GM21528 (cell line): ENCODE measurements at regions not wholly inside any gene's neighbourhood (a gene's known extent, or its start where the extent isn't known, plus 50 kb on each side); places are given as distances from the start of the nearest gene placed in this dataset.
"Not testable (repeated sequence)": the region's sequence is repeated elsewhere in the genome, so short reads cannot be mapped to it uniquely, and the experiment has no call there.

Experiments used
- ATAC-seq: cut with Tn5 transposase; IDR thresholded peaks from one replicate; pipeline ENCODE4 v1.9.1; 2021; ENCODE audit warnings: mild to moderate bottlenecking, moderate library complexity; ENCODE audit not compliant: unreplicated experiment, low FRiP score

- no peak for ATAC-seq
Measured at GRCh38 chr6:163748036-163748435, 333.5 kb downstream of the QKI start.

DNA sequence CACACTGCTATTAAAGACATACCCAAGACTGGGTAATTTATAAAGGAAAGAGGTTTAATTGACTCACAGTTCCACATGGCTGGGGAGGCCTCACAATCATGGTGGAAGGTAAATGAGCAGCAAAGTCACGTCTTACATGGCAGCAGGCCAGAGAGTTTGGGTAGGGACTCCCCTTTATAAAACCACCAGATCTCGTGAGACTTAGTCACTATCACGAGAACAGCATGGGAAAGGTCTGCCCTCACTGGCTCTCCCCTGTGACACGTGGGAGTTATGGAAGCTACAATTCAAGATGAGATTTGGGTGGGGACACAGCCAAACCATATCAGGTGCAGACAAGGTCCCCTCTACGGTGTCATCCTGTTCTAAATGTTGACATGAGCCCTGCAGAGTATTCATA lies 332.5 kb downstream of the QKI start:
- ATAC-seq, result not testable (repeated sequence)

- ATAC-seq, result no peak
Measured at GRCh38 chr6:163745536-163746400, 331.2 kb downstream of the QKI start.

DNA sequence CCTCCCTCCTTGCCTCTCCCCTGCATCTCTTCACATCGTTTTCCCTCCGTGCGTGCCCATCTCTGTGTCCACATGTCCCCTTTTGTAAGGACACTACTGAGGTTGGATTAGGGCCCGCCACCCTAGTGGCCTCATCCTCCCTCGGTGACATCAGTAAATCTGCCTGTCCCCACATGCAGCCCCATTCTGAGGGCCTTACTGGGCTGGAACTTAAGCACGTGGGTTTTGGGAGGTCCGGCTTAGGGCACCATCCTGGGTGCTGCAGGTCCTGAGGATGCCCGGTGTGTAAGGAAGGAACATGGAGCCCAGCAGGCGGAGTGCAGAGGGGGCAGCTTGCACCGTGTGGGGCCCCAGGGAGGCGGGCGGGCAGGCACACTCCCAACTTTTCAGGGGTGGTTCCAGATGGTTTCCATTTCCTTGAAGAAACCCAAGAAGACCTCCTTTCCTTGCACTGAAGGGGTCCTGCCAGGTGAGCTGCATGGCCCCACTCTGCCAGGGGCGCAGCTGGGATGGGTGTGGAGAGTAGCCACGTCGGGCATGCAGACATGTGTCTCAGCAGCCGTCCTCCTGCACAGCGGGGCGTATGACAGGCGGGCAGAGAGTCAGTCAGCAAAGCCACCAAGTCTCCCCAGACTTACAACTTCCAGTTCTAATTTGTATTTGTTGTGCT lies 329.9 kb downstream of the QKI start:
- ATAC-seq, result no peak

DNA sequence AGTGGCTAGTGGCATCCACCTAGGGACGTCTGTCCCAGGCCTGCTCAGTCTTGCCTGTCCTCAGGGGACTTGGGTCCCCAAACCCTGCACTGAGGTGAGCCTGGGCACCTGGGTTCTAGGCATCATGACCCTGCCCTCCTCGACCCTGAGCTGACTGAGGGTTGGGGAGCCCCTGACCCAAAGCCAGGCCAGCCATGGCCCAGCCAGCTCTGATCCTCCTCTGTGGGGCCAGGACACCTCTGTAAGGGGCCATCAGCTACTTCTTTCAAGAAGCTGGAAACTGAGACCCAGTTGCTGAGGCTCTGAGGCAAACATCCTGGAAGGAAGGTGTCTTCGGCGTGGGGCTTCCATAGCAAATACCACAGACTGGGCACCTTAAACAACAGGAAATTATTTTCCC lies 329.3 kb downstream of the QKI start:
- ATAC-seq, result no peak

GRCh38 chr6:163741743-163742363 lies 327.3 kb downstream of the QKI start:
- ATAC-seq, result no peak

DNA sequence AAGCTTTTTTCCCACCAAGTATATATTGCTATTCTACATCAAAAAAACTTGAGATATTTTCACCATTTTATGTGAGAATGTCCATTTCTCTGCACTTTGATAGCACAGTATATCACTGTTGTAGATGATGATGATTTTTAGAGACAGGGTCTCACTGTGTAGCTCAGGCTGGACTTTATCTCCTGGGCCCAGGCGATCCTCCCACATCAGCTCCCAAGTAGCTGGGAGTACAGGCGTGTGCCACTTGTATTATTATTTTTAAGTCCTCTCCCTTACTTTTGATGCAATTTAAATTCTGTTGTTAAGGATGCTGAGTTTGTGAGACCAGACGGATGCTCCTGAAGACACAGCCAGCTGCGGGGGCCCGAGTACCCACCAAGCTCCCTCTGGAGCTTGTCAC lies 326.8 kb downstream of the QKI start:
- no peak for ATAC-seq

- no peak for ATAC-seq
Measured at GRCh38 chr6:163739966-163740365, 325.4 kb downstream of the QKI start.

DNA sequence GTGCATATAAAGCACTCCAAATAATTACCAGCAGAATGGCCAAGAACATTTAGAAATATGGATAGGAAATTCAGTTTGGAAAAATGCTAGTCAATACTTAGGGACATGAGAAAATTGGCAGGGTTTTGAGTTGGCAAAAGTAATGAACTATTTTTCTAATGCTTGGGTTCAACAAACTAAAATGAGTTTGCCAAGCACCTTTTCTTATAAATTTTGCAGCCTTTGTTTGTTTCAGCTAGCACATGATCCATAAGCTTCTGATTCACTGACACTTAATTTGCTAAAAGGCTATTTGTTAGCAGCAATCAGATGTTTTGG lies 324.8 kb downstream of the QKI start:
- ATAC-seq, result no peak

DNA sequence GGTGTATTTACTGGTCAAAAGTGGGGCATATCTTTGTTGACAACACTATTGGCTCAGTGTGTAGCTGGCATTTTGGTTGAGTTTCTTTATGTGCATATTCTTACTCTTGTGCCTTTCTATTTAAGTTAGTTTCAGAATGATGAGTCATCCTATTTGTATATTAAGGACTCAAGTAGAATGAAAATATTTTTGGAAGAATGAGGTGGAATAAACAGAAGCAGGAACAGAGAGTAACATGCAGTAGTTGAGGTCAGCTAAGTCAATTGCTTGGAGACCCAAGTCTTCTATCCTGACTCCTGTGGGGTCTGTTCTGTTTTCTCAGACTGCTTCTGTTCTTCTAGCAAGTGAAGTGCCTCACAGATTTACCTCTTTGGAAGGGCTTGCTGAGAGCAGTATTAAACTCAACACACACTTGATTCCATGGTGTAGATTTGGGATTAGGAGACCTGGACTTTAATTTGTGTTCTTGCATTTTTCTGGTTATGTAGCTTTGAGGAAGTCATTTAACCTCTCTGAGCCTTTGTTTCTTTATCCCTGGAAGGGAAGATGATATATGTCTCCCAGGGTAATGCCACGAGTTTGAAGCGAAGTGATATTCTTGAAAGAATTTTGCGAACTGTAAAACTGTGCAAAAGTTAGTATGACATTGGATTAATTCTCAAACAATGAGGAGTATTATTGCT lies 324.3 kb downstream of the QKI start:
- peak; percentile 61 for ATAC-seq

DNA sequence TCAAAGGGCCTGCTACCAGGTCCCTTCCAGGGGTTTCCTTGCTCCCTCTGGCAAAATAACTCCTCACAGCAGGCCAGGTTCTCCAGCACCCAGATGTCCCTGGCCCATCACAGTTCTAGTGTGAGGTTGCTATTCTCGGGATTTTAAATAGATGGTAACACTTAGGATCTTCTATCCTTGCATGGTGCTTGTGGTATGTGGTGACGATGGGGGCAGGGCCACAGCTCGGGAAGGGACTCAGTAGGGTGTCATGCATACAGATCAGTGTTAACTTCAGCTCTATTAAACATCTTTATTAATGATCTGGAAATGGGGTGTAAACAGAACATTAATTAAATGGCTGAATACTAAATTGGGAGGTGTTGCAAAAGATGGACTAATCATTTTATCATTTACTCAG lies 323.8 kb downstream of the QKI start:
- ATAC-seq, result no peak

GRCh38 chr6:163735076-163735475 lies 320.6 kb downstream of the QKI start:
- no peak for ATAC-seq

DNA sequence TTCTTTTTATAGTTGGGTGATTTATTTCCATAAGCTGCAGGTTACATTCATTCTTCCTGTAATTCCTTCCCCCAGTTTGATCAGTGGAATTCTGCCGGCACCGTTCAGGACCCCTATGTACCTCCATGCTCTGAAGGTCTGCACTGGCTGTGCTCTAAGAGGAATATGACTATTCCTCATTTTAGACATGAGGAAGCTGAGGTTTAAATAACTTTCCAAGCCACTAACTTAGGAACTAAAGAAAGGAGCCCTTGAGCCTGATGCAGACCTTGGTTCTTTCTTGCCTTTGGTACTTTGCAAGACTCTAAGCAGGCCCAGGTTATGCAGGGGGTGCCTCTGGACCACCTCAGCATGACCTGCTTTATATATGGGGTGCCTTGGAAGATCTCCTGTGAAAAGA lies 318.5 kb downstream of the QKI start:
- no peak for ATAC-seq

DNA sequence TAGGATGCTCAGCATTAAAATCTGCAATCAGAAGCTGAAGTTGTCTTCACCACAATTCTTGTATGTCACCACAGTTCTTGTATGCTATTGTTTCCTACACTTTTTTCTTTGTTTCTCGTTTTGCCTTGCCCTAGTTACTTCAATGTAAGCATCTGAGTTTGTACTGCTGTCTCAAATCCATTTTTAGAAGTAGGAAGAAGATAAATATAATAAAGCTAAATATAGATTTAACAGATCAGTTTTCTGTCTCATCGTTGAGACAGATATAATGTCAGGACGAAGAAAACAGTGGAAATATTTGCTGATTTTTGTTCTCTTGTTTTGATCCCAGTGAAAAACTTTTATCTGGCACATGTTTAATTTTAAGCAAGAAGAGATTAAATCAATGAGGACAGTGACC lies 318.0 kb downstream of the QKI start:
- ATAC-seq, result no peak

- not testable (repeated sequence) for ATAC-seq
Measured at GRCh38 chr6:163732014-163732351, 317.5 kb downstream of the QKI start.

GRCh38 chr6:163731215-163732013 lies 316.9 kb downstream of the QKI start:
- no peak for ATAC-seq

GRCh38 chr6:163730246-163731210 lies 316.0 kb downstream of the QKI start:
- no peak for ATAC-seq

DNA sequence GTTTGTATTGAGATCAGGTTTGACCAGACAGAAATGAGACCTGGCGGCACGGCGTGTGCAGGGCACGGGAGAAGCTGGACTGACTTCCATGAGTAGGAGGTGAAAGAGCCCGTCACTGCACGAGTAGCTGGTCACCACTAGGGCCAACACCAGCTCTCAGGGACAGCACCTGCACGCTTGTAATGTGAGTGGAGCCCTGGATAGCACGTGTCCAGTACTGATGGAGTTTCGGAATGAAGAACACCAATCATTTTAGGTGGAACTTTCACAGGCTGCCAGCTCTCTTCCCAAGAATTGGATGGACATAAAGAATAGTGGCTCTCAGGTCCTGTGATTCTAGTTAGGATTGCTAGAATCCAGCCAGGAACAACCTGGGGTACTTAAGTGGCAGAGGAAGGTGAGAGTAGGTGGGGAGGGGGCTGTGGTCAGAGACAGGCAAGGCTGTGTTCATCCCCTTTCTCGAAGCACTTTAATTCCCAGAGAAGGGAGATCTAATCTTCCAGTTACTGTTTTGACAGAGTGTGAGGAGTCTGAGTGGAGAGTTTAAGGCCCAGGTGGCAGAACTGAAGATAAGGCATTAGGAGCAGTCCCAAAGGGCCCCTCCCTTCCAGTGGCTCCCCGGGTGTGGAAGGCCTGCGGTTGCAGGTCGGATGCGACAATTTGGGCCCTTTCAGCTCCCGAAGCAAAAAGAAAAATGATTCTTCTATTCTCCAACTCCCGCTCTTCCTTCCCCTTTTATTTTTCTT lies 314.8 kb downstream of the QKI start:
- ATAC-seq, result no peak
